ENCODE measurements at regions not wholly inside any gene's neighbourhood (a gene's known extent, or its start where the extent isn't known, plus 50 kb on each side); places are given as distances from the start of the nearest gene placed in this dataset.

GRCh38 chr1:238214449-238214848, 323.7 kb upstream of the ZP4 start:
- no peak for TF ChIP-seq CTCF (IDR thresholded peaks at IDR 0.05; ENCODE audit: low read length)
- no peak for TF ChIP-seq EZH2 (optimal IDR thresholded peaks at IDR 0.05; ENCODE audit: low read depth, low read length)
- no peak for TF ChIP-seq EZH2phosphoT487 (IDR thresholded peaks at IDR 0.05; ENCODE audit: low read length)

Measured in MM.1S (cell line).